Breast epithelium (tissue), 4 donors: ENCODE measurements at regions not wholly inside any gene's neighbourhood (a gene's known extent, or its start where the extent isn't known, plus 50 kb on each side); places are given as distances from the start of the nearest gene placed in this dataset.
"Not testable (repeated sequence)": the region's sequence is repeated elsewhere in the genome, so short reads cannot be mapped to it uniquely, and the experiment has no call there.

Experiments used
- DNase-seq, 2 donors: peaks; one replicate each; pipeline ENCODE4 v3.0.0-alpha.2; 2019; ENCODE audit warnings: low spot score in 2 of 2
- H3K27ac ChIP-seq, 2 donors: fragments of 200-600 bp; sonication (generic) in 1 of 2; one replicate each; pipeline ENCODE4 v1.5.1; 2016 to 2019; ENCODE audit warnings: mild to moderate bottlenecking in 1 of 2
- H3K27me3 ChIP-seq, 2 donors: fragments of 200-600 bp; sonication (generic) in 1 of 2; one replicate each; pipeline versions ENCODE4 v1.5.1 to v1.6.0; 2017 to 2019; ENCODE audit warnings: control low read depth in 1 of 2, mild to moderate bottlenecking in 1 of 2
- H3K36me3 ChIP-seq: fragments of 200-600 bp; one replicate; pipeline ENCODE4 v1.5.1; 2019
- H3K4me1 ChIP-seq, 2 donors: fragments of 200-600 bp; sonication (generic); one replicate each; pipeline ENCODE4 v1.5.1; 2016 to 2019; ENCODE audit warnings: control low read depth in 1 of 2
- H3K4me3 ChIP-seq, 3 donors: fragments of 200-600 bp; sonication (generic); 1 replicate in 2 of 3; 2 replicates in 1 of 3; pipeline ENCODE4 v1.5.1; 2016 to 2019; ENCODE audit warnings: mild to moderate bottlenecking in 3 of 3, moderate library complexity in 2 of 3
- H3K9me3 ChIP-seq, 2 donors: fragments of 200-600 bp; sonication (generic) in 1 of 2; one replicate each; pipeline ENCODE4 v1.5.1; 2016 to 2019; ENCODE audit warnings: control low read depth in 1 of 2
- intact Hi-C: fragments of 100-400 bp; cut with DNase I; formaldehyde crosslinking; loops from one replicate; pipeline ENCODE4 v1.15.1; 2023; ENCODE audit warnings: low total_unique reads

GRCh38 chr22:10526079-10526478 is 5001.9 kb upstream of the OR11H1 start:
- H3K27me3 ChIP-seq, H3K4me3 ChIP-seq, intact Hi-C loops, H3K27ac ChIP-seq, H3K4me1 ChIP-seq, H3K9me3 ChIP-seq, H3K36me3 ChIP-seq, DNase-seq: not testable (repeated sequence)

- H3K27me3 ChIP-seq, H3K9me3 ChIP-seq: not testable (repeated sequence)
Measured at GRCh38 chr22:10531141-10531540, 4996.9 kb upstream of the OR11H1 start.

GRCh38 chr22:10572531-10572930 is 4955.5 kb upstream of the OR11H1 start:
- intact Hi-C loops, H3K27me3 ChIP-seq, H3K9me3 ChIP-seq, H3K4me3 ChIP-seq, H3K36me3 ChIP-seq, H3K27ac ChIP-seq, DNase-seq, H3K4me1 ChIP-seq: not testable (repeated sequence)

More at GRCh38 chr22:10531141-10531540, 4996.9 kb upstream of the OR11H1 start:
- DNase-seq, H3K4me3 ChIP-seq, H3K27ac ChIP-seq, H3K4me1 ChIP-seq, intact Hi-C loops, H3K36me3 ChIP-seq: not testable (repeated sequence)

- H3K27me3 ChIP-seq, H3K27ac ChIP-seq, H3K4me1 ChIP-seq, H3K9me3 ChIP-seq, DNase-seq, H3K36me3 ChIP-seq, H3K4me3 ChIP-seq, intact Hi-C loops: not testable (repeated sequence)
Measured at GRCh38 chr22:10601071-10601470, 4926.9 kb upstream of the OR11H1 start.

- DNase-seq, H3K27ac ChIP-seq, H3K9me3 ChIP-seq, H3K27me3 ChIP-seq, H3K36me3 ChIP-seq, H3K4me1 ChIP-seq, intact Hi-C loops, H3K4me3 ChIP-seq: not testable (repeated sequence)
Measured at GRCh38 chr22:10631961-10632360, 4896.0 kb upstream of the OR11H1 start.

- H3K36me3 ChIP-seq, H3K4me1 ChIP-seq, H3K9me3 ChIP-seq, H3K27me3 ChIP-seq, H3K4me3 ChIP-seq, H3K27ac ChIP-seq, DNase-seq, intact Hi-C loops: not testable (repeated sequence)
Measured at GRCh38 chr22:10635341-10635740, 4892.7 kb upstream of the OR11H1 start.

GRCh38 chr22:10662818-10663217 is 4865.2 kb upstream of the OR11H1 start:
- intact Hi-C loops, H3K27me3 ChIP-seq, H3K36me3 ChIP-seq, H3K9me3 ChIP-seq, H3K4me3 ChIP-seq, H3K4me1 ChIP-seq, H3K27ac ChIP-seq, DNase-seq: not testable (repeated sequence)

- H3K27me3 ChIP-seq, DNase-seq, H3K36me3 ChIP-seq, H3K27ac ChIP-seq, H3K9me3 ChIP-seq, intact Hi-C loops, H3K4me3 ChIP-seq, H3K4me1 ChIP-seq: not testable (repeated sequence)
Measured at GRCh38 chr22:10673065-10673464, 4854.9 kb upstream of the OR11H1 start.

- H3K4me1 ChIP-seq, H3K9me3 ChIP-seq, H3K27me3 ChIP-seq, intact Hi-C loops, H3K27ac ChIP-seq, H3K36me3 ChIP-seq, DNase-seq, H3K4me3 ChIP-seq: not testable (repeated sequence)
Measured at GRCh38 chr22:10678720-10679119, 4849.3 kb upstream of the OR11H1 start.

GRCh38 chr22:10685436-10685835 is 4842.6 kb upstream of the OR11H1 start:
- DNase-seq, intact Hi-C loops, H3K4me3 ChIP-seq, H3K27me3 ChIP-seq, H3K27ac ChIP-seq, H3K4me1 ChIP-seq, H3K36me3 ChIP-seq, H3K9me3 ChIP-seq: not testable (repeated sequence)

GRCh38 chr22:10687256-10687655 is 4840.7 kb upstream of the OR11H1 start:
- not testable (repeated sequence) for DNase-seq, H3K9me3 ChIP-seq

GRCh38 chr22:10698836-10699235 is 4829.2 kb upstream of the OR11H1 start:
- H3K36me3 ChIP-seq, DNase-seq, H3K4me3 ChIP-seq, H3K27me3 ChIP-seq, H3K9me3 ChIP-seq, intact Hi-C loops, H3K27ac ChIP-seq, H3K4me1 ChIP-seq: not testable (repeated sequence)

More at GRCh38 chr22:10687256-10687655, 4840.7 kb upstream of the OR11H1 start:
- H3K27me3 ChIP-seq, H3K4me1 ChIP-seq, intact Hi-C loops, H3K27ac ChIP-seq, H3K36me3 ChIP-seq, H3K4me3 ChIP-seq: not testable (repeated sequence)

- H3K9me3 ChIP-seq, intact Hi-C loops: not testable (repeated sequence)
Measured at GRCh38 chr22:10699301-10700097, 4828.5 kb upstream of the OR11H1 start.

GRCh38 chr22:10708175-10708574 is 4819.8 kb upstream of the OR11H1 start:
- H3K4me1 ChIP-seq, H3K27ac ChIP-seq, H3K36me3 ChIP-seq, DNase-seq, H3K4me3 ChIP-seq, H3K27me3 ChIP-seq, intact Hi-C loops, H3K9me3 ChIP-seq: not testable (repeated sequence)

More at GRCh38 chr22:10699301-10700097, 4828.5 kb upstream of the OR11H1 start:
- not testable (repeated sequence) for H3K4me1 ChIP-seq, H3K4me3 ChIP-seq, H3K27me3 ChIP-seq, DNase-seq, H3K36me3 ChIP-seq, H3K27ac ChIP-seq
